ENCODE measurements at regions not wholly inside any gene's neighbourhood (a gene's known extent, or its start where the extent isn't known, plus 50 kb on each side); places are given as distances from the start of the nearest gene placed in this dataset.

DNA sequence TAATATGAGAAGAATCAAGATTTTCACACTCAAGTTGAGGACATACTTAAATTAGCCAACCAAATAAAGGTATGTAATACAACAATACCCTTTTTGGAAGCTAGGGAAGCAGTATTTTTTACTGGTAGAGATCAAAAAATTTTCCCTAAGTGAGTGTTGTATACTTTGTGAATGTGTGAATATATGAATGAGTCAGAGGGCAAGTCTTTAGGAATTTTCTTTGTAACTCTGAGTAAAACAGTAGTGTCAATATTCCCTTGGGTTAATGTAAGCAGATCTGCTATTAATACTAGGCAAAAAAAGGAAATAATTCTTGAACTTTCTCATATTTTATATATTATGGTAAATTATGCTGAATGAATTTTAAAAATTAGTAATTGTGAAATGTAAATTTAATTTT lies 1161.8 kb upstream of the MIR17HG start:
- TF ChIP-seq, protein P1, sequence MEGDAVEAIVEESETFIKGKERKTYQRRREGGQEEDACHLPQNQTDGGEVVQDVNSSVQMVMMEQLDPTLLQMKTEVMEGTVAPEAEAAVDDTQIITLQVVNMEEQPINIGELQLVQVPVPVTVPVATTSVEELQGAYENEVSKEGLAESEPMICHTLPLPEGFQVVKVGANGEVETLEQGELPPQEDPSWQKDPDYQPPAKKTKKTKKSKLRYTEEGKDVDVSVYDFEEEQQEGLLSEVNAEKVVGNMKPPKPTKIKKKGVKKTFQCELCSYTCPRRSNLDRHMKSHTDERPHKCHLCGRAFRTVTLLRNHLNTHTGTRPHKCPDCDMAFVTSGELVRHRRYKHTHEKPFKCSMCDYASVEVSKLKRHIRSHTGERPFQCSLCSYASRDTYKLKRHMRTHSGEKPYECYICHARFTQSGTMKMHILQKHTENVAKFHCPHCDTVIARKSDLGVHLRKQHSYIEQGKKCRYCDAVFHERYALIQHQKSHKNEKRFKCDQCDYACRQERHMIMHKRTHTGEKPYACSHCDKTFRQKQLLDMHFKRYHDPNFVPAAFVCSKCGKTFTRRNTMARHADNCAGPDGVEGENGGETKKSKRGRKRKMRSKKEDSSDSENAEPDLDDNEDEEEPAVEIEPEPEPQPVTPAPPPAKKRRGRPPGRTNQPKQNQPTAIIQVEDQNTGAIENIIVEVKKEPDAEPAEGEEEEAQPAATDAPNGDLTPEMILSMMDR (IDR thresholded peaks at IDR 0.05), result no peak
- TF ChIP-seq EP300 (IDR thresholded peaks at IDR 0.05; ENCODE audit: low read depth), result no peak
